Right atrium auricular region (tissue), 2 donors: ENCODE measurements at regions not wholly inside any gene's neighbourhood (a gene's known extent, or its start where the extent isn't known, plus 50 kb on each side); places are given as distances from the start of the nearest gene placed in this dataset.
"Not testable (repeated sequence)": the region's sequence is repeated elsewhere in the genome, so short reads cannot be mapped to it uniquely, and the experiment has no call there.

Source experiments
- DNase-seq: peaks from one replicate; pipeline ENCODE4 v3.0.0-alpha.2; 2019; ENCODE audit warnings: low spot score
- H3K27ac ChIP-seq, 2 donors: fragments of 200-600 bp; sonication (generic); 1 replicate in 1 of 2; 2 replicates in 1 of 2; pipeline ENCODE4 v1.5.1; 2016 to 2019
- H3K27me3 ChIP-seq, 2 donors: fragments of 200-600 bp; sonication (generic); one replicate each; pipeline versions ENCODE4 v1.5.1 to v1.6.0; 2017 to 2019
- H3K36me3 ChIP-seq: fragments of 200-600 bp; sonication (generic); one replicate; pipeline ENCODE4 v1.5.1; 2016
- H3K4me1 ChIP-seq, 2 donors: fragments of 200-600 bp; sonication (generic); one replicate each; pipeline versions ENCODE4 v1.5.1 to v1.6.0; 2017 to 2019
- H3K4me3 ChIP-seq, 2 donors: fragments of 200-600 bp; sonication (generic); 1 replicate in 1 of 2; 2 replicates in 1 of 2; pipeline ENCODE4 v1.5.1; 2017 to 2019; ENCODE audit warnings: mild to moderate bottlenecking in 1 of 2, moderate library complexity in 1 of 2
- H3K9me3 ChIP-seq, 2 donors: fragments of 200-600 bp; sonication (generic); one replicate each; pipeline ENCODE4 v1.5.1; 2019
- CTCF ChIP-seq, 2 donors: fragments of 200-600 bp; sonication (generic); IDR thresholded peaks; one replicate each; pipeline ENCODE4 v1.5.1; 2019; ENCODE audit warnings: antibody characterized with exemption in 2 of 2

GRCh38 chr6:133779916-133780695 lies 108.8 kb upstream of the TCF21 start:
- no peaks in the 10 kb centered on the region for H3K36me3 ChIP-seq
- H3K27ac ChIP-seq, result no peak overlapping the region
- no peaks in the 10 kb centered on the region for H3K4me1 ChIP-seq
- no peak for TF ChIP-seq CTCF (IDR thresholded peaks at IDR 0.05)
- H3K9me3 ChIP-seq, result no peaks in the 10 kb centered on the region
- H3K27me3 ChIP-seq, result no peaks in the 10 kb centered on the region
- H3K4me3 ChIP-seq, result no peak overlapping the region
- no peak for DNase-seq

DNA sequence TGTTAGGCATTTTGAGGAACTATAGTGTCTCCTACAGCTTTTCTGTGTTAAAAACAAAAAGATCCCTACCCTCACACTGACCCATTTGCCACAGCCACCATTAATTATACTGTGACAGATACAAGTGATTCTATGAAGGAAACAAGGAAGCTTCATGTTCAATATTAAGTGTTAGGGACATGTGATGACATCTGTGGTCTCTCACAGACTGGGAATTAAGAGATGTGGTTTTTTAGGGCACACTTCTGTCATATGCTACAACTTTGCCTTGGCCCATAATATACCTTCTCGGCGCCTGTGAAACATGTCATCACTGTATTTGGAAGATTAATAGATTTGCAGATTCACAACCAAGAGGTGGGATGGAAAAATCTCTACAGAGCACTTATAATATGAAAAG lies 102.9 kb upstream of the TCF21 start:
- no peaks in the 10 kb centered on the region for H3K4me1 ChIP-seq
- H3K27ac ChIP-seq, result no peak overlapping the region
- H3K36me3 ChIP-seq, result no peaks in the 10 kb centered on the region
- no peaks in the 10 kb centered on the region for H3K9me3 ChIP-seq
- no peak for DNase-seq
- no peaks in the 10 kb centered on the region for H3K27me3 ChIP-seq
- TF ChIP-seq CTCF (IDR thresholded peaks at IDR 0.05), result no peak
- H3K4me3 ChIP-seq, result no peak overlapping the region

DNA sequence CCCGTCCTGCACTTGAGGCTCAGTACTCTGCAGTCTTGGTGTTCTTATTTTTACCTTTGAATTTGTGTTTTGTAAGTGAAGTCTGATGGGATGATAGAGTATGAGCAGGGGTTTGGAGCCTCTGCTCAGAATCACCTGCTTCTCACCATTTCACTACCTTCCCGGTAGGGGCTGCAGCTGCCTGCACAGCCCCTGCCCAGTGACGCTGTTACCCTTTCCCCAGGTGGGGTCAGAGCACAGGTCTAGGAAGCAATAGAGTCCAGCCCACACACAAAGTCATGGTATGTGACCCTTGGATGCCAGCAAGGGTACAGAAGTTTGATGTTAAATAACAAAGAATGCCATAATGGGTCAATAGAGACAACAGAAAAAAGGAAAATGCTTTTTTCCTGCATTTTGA lies 101.8 kb upstream of the TCF21 start:
- no peaks in the 10 kb centered on the region for H3K4me1 ChIP-seq
- no peak for DNase-seq
- no peak overlapping the region for H3K27ac ChIP-seq
- TF ChIP-seq CTCF (IDR thresholded peaks at IDR 0.05), result no peak
- H3K27me3 ChIP-seq, result no peaks in the 10 kb centered on the region
- no peaks in the 10 kb centered on the region for H3K36me3 ChIP-seq
- no peak overlapping the region for H3K4me3 ChIP-seq
- H3K9me3 ChIP-seq, result no peaks in the 10 kb centered on the region

DNA sequence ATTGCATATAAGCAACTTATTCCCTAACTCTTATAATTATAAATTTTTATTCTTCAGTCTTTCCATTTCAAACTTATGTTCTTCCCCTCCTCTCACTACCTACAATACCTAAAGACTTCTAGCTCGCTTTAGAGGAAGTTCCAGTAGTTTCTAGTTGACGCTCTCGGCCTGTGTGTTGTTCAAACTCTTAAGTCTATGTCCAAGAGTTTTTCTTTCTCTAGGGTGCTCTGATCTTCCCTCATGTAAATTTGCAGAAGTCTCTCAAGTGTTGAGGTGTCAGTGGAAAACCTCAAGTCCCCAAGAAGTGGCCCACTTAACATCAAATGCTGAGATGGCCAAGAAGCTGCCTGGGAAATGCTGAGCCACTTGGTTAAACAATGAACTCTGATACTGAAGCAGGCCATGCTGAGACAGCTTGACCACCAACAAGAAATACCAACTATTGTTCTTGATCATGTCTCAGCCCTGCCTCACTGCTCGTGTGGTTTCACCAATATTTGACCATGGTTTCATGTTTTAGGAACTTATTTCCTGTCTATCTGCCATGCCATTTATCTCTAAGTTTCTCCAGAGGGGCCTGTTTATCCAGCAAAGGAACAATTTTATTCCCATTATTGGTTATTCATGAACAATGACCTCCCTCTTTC lies 100.9 kb upstream of the TCF21 start:
- H3K27ac ChIP-seq, result no peak overlapping the region
- DNase-seq, result no peak
- H3K27me3 ChIP-seq, result no peaks in the 10 kb centered on the region
- H3K9me3 ChIP-seq, result no peaks in the 10 kb centered on the region
- H3K36me3 ChIP-seq, result no peaks in the 10 kb centered on the region
- no peak for TF ChIP-seq CTCF (IDR thresholded peaks at IDR 0.05)
- no peaks in the 10 kb centered on the region for H3K4me1 ChIP-seq
- no peak overlapping the region for H3K4me3 ChIP-seq

GRCh38 chr6:133788556-133788955 lies 100.4 kb upstream of the TCF21 start:
- Histone ChIP-seq H3K36me3 (no peaks in the 10 kb centered on the region), H3K27me3 (no peaks in the 10 kb centered on the region), H3K27ac (no peak overlapping the region), H3K9me3 (no peaks in the 10 kb centered on the region), H3K4me1 (no peaks in the 10 kb centered on the region), H3K4me3 (no peak overlapping the region)
- TF ChIP-seq CTCF (IDR thresholded peaks at IDR 0.05), result no peak
- no peak for DNase-seq

DNA sequence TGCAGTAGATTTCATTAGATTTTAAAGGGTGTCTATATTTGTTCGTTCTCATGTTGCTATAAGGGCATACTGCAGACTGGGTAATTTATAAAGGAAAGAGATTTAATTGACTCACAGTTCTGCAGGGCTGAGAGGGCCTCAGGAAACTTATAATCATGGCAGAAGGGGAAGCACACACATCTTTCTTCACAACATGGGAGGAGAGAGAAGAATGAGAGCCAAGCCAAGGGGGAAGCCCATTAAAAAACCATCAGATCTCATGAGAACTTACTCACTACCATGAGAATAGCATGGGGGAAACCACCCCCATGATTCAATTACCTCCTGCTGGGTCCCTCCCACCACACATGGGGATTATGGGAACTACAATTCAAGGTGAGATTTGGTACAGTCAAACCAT lies 99.5 kb upstream of the TCF21 start:
- H3K27ac ChIP-seq, H3K27me3 ChIP-seq, DNase-seq, H3K4me3 ChIP-seq, H3K9me3 ChIP-seq, H3K36me3 ChIP-seq, H3K4me1 ChIP-seq: not testable (repeated sequence)

DNA sequence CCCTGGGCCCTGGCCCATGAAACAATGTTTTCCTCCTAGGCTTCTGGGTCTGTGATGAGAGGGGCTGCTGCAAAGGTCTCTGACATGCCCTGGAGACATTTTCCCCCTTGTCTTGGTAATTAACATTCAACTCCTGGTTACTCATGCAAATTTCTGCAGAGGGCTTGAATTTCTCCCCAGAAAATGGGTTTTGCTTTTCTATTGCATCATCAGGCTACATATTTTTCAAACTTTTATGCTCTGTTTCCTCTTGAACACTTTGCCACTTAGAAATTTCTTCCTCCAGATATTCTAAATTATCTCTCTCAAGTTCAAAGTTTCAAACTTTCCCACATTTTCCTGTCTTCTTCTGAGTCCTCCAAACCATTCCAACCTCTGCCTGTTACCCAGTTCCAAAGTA lies 98.2 kb upstream of the TCF21 start:
- not testable (repeated sequence) for H3K4me3 ChIP-seq, H3K36me3 ChIP-seq

GRCh38 chr6:133795051-133795450 lies 93.9 kb upstream of the TCF21 start:
- H3K4me3 ChIP-seq, DNase-seq, H3K36me3 ChIP-seq, H3K27ac ChIP-seq, H3K27me3 ChIP-seq, H3K4me1 ChIP-seq: not testable (repeated sequence)
- H3K9me3 ChIP-seq, result peaks cover 0 to 20% of the 10 kb centered on the region in 2 donors

More for the DNA sequence above, 98.2 kb upstream of the TCF21 start:
- H3K27me3 ChIP-seq, H3K4me1 ChIP-seq, H3K9me3 ChIP-seq, H3K27ac ChIP-seq, DNase-seq: not testable (repeated sequence)
